ENCODE measurements at regions not wholly inside any gene's neighbourhood (a gene's known extent, or its start where the extent isn't known, plus 50 kb on each side); places are given as distances from the start of the nearest gene placed in this dataset.

DNA sequence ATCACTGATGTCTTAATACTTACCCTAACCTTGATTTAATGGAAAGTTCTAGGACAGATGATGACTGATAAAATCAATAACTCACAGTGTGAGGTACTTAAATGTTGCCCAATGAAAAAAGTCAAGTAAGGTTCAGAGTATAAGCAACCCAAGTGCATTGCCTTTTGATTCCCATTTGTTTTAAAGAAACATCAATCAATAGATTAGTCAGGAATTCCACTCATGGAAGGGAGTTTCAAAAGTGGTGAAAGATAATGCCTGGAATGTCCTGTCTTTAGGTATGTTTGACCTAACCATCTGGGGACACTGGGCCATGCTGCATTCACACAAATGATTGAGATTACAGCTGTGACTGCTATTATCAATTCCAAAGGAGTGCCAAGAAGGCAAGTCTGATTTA lies 259.7 kb downstream of the PPARGC1A start:
- DNase-seq (ENCODE audit: low spot score) (no peak), ATAC-seq (no peak)
- H3K4me1 Mint-ChIP-seq (ENCODE audit: low read depth in 2 of 2), result no peaks in the 10 kb centered on the region
- no peaks in the 10 kb centered on the region for H3K27me3 Mint-ChIP-seq
- no peak overlapping the region for H3K4me3 Mint-ChIP-seq
- peaks cover 14% of the 10 kb centered on the region for H3K9me3 Mint-ChIP-seq
- no peaks in the 10 kb centered on the region for H3K36me3 Mint-ChIP-seq
- no peak overlapping the region for H3K27ac Mint-ChIP-seq

DNA sequence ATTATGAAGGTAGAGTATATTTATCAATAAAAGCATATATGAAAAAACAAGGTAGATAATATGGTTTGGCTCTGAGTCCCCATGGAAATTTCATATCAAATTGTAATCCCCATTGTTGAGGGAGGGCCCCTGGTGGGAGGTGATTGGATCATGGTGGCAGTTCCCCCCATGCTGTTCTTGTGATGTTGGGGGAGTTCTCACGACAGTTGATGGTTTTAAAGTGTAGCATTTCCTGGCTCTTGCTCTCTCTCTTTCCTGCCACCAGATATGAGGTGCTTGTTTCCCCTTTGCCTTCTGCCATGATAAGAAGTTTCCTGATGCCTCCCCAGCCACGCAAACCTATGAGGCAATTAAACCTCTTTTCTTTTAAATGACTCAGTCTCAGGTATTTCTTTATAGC lies 260.4 kb downstream of the PPARGC1A start:
- no peak overlapping the region for H3K4me3 Mint-ChIP-seq
- no peak for ATAC-seq
- no peak overlapping the region for H3K27ac Mint-ChIP-seq
- no peaks in the 10 kb centered on the region for H3K36me3 Mint-ChIP-seq
- H3K9me3 Mint-ChIP-seq, result peaks cover 11% of the 10 kb centered on the region
- no peaks in the 10 kb centered on the region for H3K4me1 Mint-ChIP-seq (ENCODE audit: low read depth in 2 of 2)
- DNase-seq (ENCODE audit: low spot score), result no peak
- no peaks in the 10 kb centered on the region for H3K27me3 Mint-ChIP-seq

DNA sequence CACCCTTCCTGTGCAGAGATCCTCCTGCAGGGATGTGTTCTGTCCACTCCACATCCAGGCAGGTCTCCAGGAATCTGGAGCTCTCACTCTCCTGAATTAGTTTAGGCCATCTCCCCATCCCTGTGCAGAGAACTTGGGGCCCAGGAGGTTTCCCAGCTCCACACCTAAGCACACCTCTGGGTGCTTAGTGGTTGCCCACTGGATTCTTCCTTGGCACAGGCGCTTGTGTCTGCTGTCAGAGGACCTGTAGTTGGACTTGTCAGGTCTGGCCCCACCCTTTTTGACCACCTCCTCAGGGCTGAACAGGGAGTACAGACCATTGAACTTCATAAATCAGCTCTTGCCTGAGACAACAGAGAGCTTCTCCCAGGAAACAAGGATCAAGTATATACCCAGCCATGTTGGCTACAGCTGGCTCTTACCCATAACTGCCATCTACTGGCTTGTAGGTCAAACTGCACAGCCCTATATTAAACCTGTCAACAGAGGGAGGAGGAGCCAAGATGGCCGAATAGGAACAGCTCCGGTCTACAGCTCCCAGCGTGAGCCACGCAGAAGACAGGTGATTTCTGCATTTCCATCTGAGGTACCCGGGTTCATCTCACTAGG lies 275.5 kb downstream of the PPARGC1A start:
- DNase-seq (ENCODE audit: low spot score) (no peak), ATAC-seq (no peak)
- H3K36me3 Mint-ChIP-seq, result no peaks in the 10 kb centered on the region
- no peaks in the 10 kb centered on the region for H3K4me1 Mint-ChIP-seq (ENCODE audit: low read depth in 2 of 2)
- peaks cover 2% of the 10 kb centered on the region for H3K9me3 Mint-ChIP-seq
- H3K27me3 Mint-ChIP-seq, result no peaks in the 10 kb centered on the region
- H3K4me3 Mint-ChIP-seq, result no peak overlapping the region
- no peak overlapping the region for H3K27ac Mint-ChIP-seq

DNA sequence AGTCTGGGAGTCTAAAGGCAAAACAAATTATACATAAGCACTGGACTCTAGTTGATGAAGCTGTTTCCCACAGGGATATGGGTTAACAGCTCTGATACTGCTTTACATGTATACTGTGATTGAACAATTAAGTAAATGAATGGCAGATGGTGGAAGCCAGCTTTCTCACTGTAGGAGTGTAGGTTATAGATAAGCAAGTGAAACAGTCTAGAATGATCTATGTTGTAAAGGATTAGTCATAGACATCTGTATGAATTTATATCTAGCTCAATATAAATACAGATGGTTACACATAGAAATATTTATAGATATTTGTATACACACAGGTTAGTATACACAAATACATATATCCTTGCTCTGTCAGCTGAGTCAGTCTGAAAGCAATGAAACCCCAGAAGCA lies 276.1 kb downstream of the PPARGC1A start:
- H3K27me3 Mint-ChIP-seq, result no peaks in the 10 kb centered on the region
- no peaks in the 10 kb centered on the region for H3K36me3 Mint-ChIP-seq
- H3K9me3 Mint-ChIP-seq, result peaks cover 5% of the 10 kb centered on the region
- no peak for ATAC-seq
- no peaks in the 10 kb centered on the region for H3K4me1 Mint-ChIP-seq (ENCODE audit: low read depth in 2 of 2)
- no peak for DNase-seq (ENCODE audit: low spot score)
- no peak overlapping the region for H3K4me3 Mint-ChIP-seq
- no peak overlapping the region for H3K27ac Mint-ChIP-seq

DNA sequence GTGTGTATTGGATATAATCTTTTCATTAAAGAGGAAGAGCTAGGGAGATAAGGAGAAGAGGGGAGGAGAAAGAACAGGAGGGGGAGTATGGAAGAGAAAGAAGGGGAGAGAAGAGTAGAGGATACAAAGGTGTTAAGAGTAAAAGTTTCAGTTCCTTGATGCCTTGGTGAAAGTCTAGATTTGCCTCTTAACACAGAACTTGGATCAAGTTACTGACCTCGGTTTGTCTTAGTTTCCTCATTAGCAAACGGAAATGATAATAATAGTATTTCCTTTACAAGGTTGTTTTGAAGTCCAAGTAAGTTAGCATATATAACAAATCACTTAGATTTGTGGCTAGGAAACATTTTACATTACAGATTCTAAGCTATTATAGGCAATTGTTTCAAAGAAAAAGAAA lies 287.1 kb downstream of the PPARGC1A start:
- Mint-ChIP-seq H3K4me3 (no peak overlapping the region), H3K36me3 (no peaks in the 10 kb centered on the region), H3K9me3 (peaks cover 19% of the 10 kb centered on the region), H3K27me3 (no peaks in the 10 kb centered on the region), H3K4me1 (ENCODE audit: low read depth in 2 of 2) (no peaks in the 10 kb centered on the region), H3K27ac (no peak overlapping the region)
- no peak for DNase-seq (ENCODE audit: low spot score)
- no peak for ATAC-seq

DNA sequence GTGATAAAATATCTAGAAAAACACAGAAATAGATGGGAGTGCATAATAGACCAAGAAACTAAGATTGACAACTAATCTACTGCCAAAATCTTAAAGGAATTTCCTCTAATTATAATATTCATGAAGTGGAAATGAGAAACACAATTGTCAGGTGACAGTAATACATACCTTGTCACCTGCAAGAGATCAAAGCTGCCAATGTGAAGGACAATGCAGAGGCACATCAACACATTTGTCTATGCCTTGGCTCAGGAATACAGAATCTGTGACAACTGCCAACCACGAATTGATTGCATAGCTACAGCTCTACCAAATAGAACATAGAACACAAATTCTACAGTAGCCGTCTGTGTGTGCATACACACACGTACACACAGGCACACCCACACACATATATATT lies 295.7 kb downstream of the PPARGC1A start:
- no peaks in the 10 kb centered on the region for H3K36me3 Mint-ChIP-seq

DNA sequence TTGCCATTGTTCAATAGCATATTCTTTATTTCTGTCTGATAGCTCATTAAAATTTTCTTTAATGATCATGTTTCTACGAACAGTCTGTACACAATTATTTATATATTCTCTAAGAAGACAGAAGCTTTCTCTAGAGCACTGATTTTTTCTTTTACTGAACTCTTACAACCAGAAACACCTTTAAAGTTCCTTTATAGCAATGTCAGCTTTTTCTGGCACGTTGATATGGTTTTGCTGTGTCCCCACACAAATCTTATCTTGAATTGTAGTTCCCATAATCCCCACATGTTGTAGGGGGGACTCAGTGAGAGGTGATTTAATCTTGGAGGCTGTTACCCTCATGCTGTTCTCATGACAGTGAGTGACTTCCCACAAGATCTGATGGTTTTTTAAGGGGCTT lies 299.4 kb downstream of the PPARGC1A start:
- DNase-seq (ENCODE audit: low spot score) (no peak), ATAC-seq (no peak)
- no peaks in the 10 kb centered on the region for H3K36me3 Mint-ChIP-seq
- H3K9me3 Mint-ChIP-seq, result peaks cover 18% of the 10 kb centered on the region
- H3K27ac Mint-ChIP-seq, result no peak overlapping the region
- no peaks in the 10 kb centered on the region for H3K27me3 Mint-ChIP-seq
- H3K4me1 Mint-ChIP-seq (ENCODE audit: low read depth in 2 of 2), result no peaks in the 10 kb centered on the region
- H3K4me3 Mint-ChIP-seq, result no peak overlapping the region

More for the DNA sequence above, 295.7 kb downstream of the PPARGC1A start:
- no peak overlapping the region for H3K4me3 Mint-ChIP-seq
- ATAC-seq, result no peak
- H3K27me3 Mint-ChIP-seq, result no peaks in the 10 kb centered on the region
- DNase-seq (ENCODE audit: low spot score), result no peak
- no peaks in the 10 kb centered on the region for H3K4me1 Mint-ChIP-seq (ENCODE audit: low read depth in 2 of 2)
- H3K9me3 Mint-ChIP-seq, result peaks cover 18% of the 10 kb centered on the region
- H3K27ac Mint-ChIP-seq, result no peak overlapping the region

DNA sequence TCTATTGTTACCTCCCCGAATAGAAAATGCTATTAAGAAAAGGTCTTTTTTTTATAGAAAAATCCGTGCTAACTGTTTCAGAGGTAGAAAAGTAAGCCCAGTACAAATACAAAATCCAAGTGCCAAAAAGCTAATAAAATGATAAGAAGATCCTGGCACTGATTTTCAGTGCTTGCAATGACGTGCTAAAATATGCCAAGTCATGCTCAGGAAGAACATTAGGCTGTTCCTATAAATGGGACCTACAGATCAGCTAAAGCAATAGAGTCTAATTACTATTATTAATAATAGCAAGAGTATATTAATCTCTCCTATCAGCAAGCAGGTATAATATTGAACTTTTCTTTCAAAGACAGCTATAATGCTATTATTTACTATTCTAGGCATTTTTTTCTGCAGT lies 305.8 kb downstream of the PPARGC1A start:
- Mint-ChIP-seq H3K4me3 (no peak overlapping the region), H3K27ac (no peak overlapping the region), H3K4me1 (ENCODE audit: low read depth in 2 of 2) (no peaks in the 10 kb centered on the region), H3K36me3 (no peaks in the 10 kb centered on the region), H3K9me3 (peaks cover 11% of the 10 kb centered on the region), H3K27me3 (no peaks in the 10 kb centered on the region)
- DNase-seq (ENCODE audit: low spot score) (no peak), ATAC-seq (no peak)

DNA sequence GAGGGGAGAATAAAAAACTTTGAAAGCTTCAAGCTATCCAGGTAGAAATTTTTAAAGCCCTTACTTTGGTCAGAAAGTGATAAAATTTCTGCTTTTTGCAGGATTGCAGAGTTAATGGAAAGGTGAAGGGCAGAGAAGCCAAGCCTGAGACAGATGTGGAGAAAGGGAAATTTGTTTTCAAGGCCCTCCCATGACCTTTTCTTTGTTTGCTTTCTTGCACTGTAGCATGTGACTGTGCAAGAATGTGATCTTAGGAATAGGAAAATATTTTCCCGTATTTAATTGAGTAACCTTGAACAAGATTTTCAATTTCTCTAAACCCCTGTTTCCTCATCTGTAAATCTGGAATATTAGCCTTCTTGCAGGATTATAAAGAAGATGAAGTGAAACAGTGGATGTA lies 307.2 kb downstream of the PPARGC1A start:
- Mint-ChIP-seq H3K27ac (no peak overlapping the region), H3K9me3 (peaks cover 15% of the 10 kb centered on the region), H3K4me1 (ENCODE audit: low read depth in 2 of 2) (no peaks in the 10 kb centered on the region), H3K27me3 (no peaks in the 10 kb centered on the region), H3K4me3 (no peak overlapping the region), H3K36me3 (no peaks in the 10 kb centered on the region)
- no peak for ATAC-seq
- no peak for DNase-seq (ENCODE audit: low spot score)

DNA sequence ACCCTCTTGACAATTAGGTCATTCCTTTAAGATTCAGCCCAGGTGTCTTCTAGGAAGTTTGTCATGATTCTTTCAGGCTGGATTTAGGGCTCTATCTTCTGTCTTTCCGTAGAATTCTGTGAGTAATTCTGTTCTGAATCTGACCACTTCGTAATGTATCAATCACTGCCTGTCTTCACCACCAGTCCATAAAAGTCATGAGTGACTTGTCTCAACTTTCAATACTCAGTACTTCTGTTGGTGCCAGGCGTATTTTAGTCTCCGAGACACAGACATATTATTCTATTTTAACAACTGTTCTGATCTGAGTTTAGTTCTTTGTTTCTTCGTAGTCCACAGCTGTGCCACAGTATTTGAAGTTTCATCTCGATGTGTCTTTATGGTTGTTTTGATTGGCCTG lies 310.7 kb downstream of the PPARGC1A start:
- ATAC-seq (no peak), DNase-seq (ENCODE audit: low spot score) (no peak)
- Mint-ChIP-seq H3K27me3 (no peaks in the 10 kb centered on the region), H3K27ac (no peak overlapping the region), H3K4me3 (no peak overlapping the region), H3K4me1 (ENCODE audit: low read depth in 2 of 2) (no peaks in the 10 kb centered on the region), H3K9me3 (peaks cover 13% of the 10 kb centered on the region), H3K36me3 (no peaks in the 10 kb centered on the region)

DNA sequence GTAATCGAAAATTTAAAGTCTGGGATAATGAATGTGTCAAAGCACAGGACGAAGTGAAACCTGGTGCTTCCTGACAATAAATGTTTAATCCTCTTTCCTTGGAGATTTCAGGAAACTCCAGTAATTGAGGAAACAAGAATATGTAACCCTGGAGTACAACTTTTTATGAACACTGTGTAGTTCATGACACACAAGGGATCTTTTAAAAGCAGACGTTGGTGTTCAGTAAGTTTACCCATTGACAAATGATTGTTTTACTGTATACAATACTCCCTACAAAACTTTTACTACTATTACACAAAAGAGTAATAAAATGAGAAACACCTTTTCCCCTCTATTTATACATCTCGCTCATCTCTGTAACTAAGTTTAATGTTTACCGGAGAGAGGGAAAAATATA lies 312.4 kb downstream of the PPARGC1A start:
- Mint-ChIP-seq H3K27me3 (no peaks in the 10 kb centered on the region), H3K4me1 (ENCODE audit: low read depth in 2 of 2) (no peaks in the 10 kb centered on the region), H3K9me3 (peaks cover 15% of the 10 kb centered on the region), H3K4me3 (no peak overlapping the region), H3K36me3 (no peaks in the 10 kb centered on the region), H3K27ac (no peak overlapping the region)
- DNase-seq (ENCODE audit: low spot score) (no peak), ATAC-seq (no peak)

DNA sequence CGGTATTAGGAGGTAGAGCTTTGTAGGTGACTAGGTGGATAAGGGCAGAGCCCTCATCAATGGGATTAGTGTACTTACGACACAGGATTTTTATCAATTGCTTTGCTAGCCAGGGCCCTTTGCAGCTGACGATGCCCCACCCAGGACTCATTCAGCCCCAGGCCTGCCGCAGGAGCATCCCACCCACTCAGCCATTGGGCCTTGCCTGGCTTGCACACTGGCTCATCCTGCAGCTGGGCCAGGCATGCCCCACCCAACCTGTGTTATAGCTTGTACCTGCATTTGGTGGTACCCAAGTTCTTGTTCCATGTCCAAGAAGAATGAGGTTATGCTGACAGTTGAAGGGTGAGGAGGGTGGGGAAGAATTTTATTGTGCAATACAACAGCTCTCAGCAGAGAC lies 317.5 kb downstream of the PPARGC1A start:
- Mint-ChIP-seq H3K4me1 (ENCODE audit: low read depth in 2 of 2) (no peaks in the 10 kb centered on the region), H3K9me3 (peaks cover 16% of the 10 kb centered on the region), H3K27me3 (no peaks in the 10 kb centered on the region)

DNA sequence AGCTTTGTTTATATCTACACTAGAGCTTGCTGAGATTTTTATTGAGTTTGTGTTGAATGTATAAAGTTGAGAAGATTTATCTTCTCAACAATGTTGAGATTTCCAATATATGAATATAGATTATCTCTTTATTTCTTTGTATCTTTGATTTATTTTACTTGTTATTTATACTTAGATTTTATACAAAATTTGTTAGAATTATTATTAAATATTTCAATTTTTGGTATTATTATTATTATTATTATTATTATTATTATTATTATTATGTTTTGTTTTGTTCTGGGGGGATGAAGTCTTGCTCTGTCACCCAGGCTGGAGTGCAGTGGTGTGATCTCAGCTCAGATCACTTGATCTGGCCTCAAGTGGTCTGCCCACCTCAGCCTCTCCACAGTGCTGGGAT lies 322.5 kb downstream of the PPARGC1A start:
- H3K9me3 Mint-ChIP-seq, result peaks cover 18% of the 10 kb centered on the region
- no peaks in the 10 kb centered on the region for H3K27me3 Mint-ChIP-seq
- no peak for ATAC-seq

More for the DNA sequence above, 317.5 kb downstream of the PPARGC1A start:
- DNase-seq (ENCODE audit: low spot score) (no peak), ATAC-seq (no peak)
- H3K36me3 Mint-ChIP-seq, result peaks cover 7% of the 10 kb centered on the region
- no peak overlapping the region for H3K27ac Mint-ChIP-seq
- H3K4me3 Mint-ChIP-seq, result no peak overlapping the region

DNA sequence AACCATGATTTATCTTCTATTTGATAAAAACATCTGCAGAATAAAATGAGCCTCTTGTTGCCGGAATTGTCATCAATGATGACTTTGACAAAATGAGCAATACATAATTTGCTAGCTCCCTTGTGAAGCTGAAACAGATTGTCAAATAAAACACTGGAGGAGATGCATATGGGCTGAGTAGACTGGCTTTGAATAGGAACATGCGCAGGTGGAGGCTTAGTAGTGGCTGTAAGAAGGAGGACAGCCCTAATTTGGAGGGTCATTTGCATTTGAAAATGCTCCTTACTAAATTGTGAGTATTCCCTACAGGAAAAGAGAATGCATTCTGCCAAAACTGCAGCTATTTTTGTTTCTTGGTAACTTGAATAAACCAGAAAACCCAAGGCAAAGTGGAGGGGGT lies 329.1 kb downstream of the PPARGC1A start:
- DNase-seq (ENCODE audit: low spot score), result no peak
- H3K27me3 Mint-ChIP-seq, result no peaks in the 10 kb centered on the region
- no peak overlapping the region for H3K27ac Mint-ChIP-seq
- no peak overlapping the region for H3K4me3 Mint-ChIP-seq
- H3K4me1 Mint-ChIP-seq (ENCODE audit: low read depth in 2 of 2), result no peaks in the 10 kb centered on the region
- peaks cover 17% of the 10 kb centered on the region for H3K9me3 Mint-ChIP-seq
- ATAC-seq, result no peak
- H3K36me3 Mint-ChIP-seq, result peaks cover 5% of the 10 kb centered on the region

More for the DNA sequence above, 322.5 kb downstream of the PPARGC1A start:
- Mint-ChIP-seq H3K36me3 (peaks cover 7% of the 10 kb centered on the region), H3K4me1 (ENCODE audit: low read depth in 2 of 2) (no peaks in the 10 kb centered on the region), H3K27ac (no peak overlapping the region), H3K4me3 (no peak overlapping the region)
- DNase-seq (ENCODE audit: low spot score), result no peak

DNA sequence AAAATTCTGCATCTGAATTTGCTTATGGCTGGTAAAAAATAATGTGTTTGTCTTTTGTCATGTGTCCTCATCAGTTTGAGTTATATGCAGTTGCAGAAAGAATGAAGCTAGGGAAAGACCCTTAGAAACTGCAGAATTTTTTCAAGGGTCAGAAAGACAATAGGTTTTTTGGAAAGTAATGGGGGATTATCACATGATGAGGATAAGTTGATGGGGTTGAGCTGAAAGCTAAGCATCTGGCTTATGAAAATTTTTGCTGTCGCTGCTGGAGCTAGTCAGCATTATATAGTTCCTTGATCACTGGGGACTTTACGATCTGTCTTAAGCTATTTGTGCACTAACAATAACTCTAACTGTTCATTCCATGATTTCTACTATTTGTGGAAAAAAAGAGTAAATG lies 331.7 kb downstream of the PPARGC1A start:
- no peaks in the 10 kb centered on the region for H3K27me3 Mint-ChIP-seq
- H3K4me3 Mint-ChIP-seq, result no peak overlapping the region
- ATAC-seq (no peak), DNase-seq (ENCODE audit: low spot score) (no peak)
- H3K36me3 Mint-ChIP-seq, result peaks cover 5% of the 10 kb centered on the region
- peaks cover 16% of the 10 kb centered on the region for H3K9me3 Mint-ChIP-seq
- no peaks in the 10 kb centered on the region for H3K4me1 Mint-ChIP-seq (ENCODE audit: low read depth in 2 of 2)
- no peak overlapping the region for H3K27ac Mint-ChIP-seq
